ENCODE measurements at regions not wholly inside any gene's neighbourhood (a gene's known extent, or its start where the extent isn't known, plus 50 kb on each side); places are given as distances from the start of the nearest gene placed in this dataset.
"Not testable (repeated sequence)": the region's sequence is repeated elsewhere in the genome, so short reads cannot be mapped to it uniquely, and the experiment has no call there.

DNA sequence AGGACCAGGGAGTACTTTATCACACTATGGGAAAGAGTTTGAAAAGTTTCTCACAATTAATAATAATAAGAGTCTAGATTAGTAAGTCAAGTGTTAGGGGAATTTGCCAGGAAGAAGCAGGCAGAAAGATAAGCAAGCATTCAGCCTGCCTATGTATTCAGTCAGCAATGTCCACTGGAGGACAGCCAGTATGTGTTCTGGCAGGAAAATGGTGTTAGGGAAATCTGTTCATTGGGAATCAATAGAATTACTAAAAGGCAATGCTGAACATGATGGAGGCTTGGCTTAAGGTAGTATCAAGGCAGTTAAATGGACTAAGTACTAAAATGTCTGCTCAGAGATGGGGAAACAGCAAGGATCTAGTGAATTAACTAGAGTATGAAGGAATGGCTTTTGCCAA is 221.2 kb downstream of the PPP4R3C start:
- Mint-ChIP-seq H3K4me1 (no peaks in the 10 kb centered on the region), H3K27ac (no peak overlapping the region), H3K4me3 (no peak overlapping the region), H3K9me3 (ENCODE audit: insufficient read depth) (no peaks in the 10 kb centered on the region), H3K27me3 (no peaks in the 10 kb centered on the region)
- ChIA-PET CTCF (no interaction called here), POLR2A (no interaction called here)
- Histone ChIP-seq H3K9ac (ENCODE audit: low read length) (no peak overlapping the region), H3K4me1 (ENCODE audit: control insufficient read depth in 2 of 2, insufficient read depth in 2 of 2, low read length in 2 of 2) (no peaks in the 10 kb centered on the region), H4K20me1 (ENCODE audit: control insufficient read depth, insufficient read depth, low read length, poor library complexity, severe bottlenecking) (no peaks in the 10 kb centered on the region), H3K27ac (ENCODE audit: low read length in 2 of 2) (no peak overlapping the region), H3K79me2 (ENCODE audit: control insufficient read depth, insufficient read depth, low read length) (no peaks in the 10 kb centered on the region), H2AFZ (ENCODE audit: insufficient read depth, low read depth, low read length, poor library complexity, severe bottlenecking) (no peak overlapping the region), H3K36me3 (replicated peaks in 1 of 2; ENCODE audit: control extremely low read depth in 1 of 2, control insufficient read depth in 1 of 2, extremely low read depth in 1 of 2, insufficient read depth in 2 of 2, low read length in 1 of 2) (no peaks in the 10 kb centered on the region), H3K4me2 (replicated peaks; ENCODE audit: low read depth, low read length, poor library complexity, severe bottlenecking) (no peak overlapping the region), H3K4me3 (ENCODE audit: control extremely low read depth in 1 of 5, extremely low read depth in 1 of 5, insufficient read depth in 1 of 5, low read depth in 2 of 5, low read length in 4 of 5) (no peak overlapping the region), H3K27me3 (replicated peaks in 1 of 4; ENCODE audit: control extremely low read depth in 1 of 4, control insufficient read depth in 3 of 4, insufficient read depth in 4 of 4, low read length in 3 of 4) (no peaks in the 10 kb centered on the region), H3K9me3 (ENCODE audit: control extremely low read depth in 1 of 3, control insufficient read depth in 2 of 3, insufficient read depth in 1 of 3, low read length in 2 of 3) (peaks cover 0 to 6% (median 0%) of the 10 kb centered on the region in 3 donors)
- ATAC-seq (ENCODE audit: low read depth) (no peak), DNase-seq (no peak)
- intact Hi-C loops (cut with micrococcal nuclease): no loop called here
- TF ChIP-seq, protein P1, sequence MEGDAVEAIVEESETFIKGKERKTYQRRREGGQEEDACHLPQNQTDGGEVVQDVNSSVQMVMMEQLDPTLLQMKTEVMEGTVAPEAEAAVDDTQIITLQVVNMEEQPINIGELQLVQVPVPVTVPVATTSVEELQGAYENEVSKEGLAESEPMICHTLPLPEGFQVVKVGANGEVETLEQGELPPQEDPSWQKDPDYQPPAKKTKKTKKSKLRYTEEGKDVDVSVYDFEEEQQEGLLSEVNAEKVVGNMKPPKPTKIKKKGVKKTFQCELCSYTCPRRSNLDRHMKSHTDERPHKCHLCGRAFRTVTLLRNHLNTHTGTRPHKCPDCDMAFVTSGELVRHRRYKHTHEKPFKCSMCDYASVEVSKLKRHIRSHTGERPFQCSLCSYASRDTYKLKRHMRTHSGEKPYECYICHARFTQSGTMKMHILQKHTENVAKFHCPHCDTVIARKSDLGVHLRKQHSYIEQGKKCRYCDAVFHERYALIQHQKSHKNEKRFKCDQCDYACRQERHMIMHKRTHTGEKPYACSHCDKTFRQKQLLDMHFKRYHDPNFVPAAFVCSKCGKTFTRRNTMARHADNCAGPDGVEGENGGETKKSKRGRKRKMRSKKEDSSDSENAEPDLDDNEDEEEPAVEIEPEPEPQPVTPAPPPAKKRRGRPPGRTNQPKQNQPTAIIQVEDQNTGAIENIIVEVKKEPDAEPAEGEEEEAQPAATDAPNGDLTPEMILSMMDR (IDR thresholded peaks at IDR 0.05): no peak
- no peak for TF ChIP-seq EZH2 (IDR thresholded peaks at IDR 0.05; ENCODE audit: borderline replicate concordance, insufficient read depth, low read depth, low read length, poor library complexity, severe bottlenecking)

DNA sequence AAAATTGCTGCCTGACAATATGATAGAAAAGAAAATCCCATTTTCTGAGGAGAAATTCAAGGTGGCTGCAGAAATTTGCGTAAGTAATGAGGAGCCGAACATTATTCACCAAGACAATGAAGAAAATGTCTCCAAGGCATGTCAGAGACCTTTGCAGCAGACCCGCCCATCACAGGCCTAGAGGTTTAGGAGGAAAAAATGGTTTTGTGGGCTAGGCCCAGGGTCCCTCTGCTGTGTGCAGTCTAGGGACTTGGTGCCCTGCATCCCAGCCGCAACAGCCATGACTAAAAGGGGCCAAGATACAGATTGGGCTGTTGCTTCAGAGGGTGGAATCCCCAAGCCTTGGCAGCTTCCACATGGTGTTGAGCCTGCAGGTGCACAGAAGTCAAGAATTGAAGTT is 223.1 kb downstream of the PPP4R3C start:
- 100% methylated on average over 1 of the region's 4 CpGs for WGBS (ENCODE audit: insufficient coverage)
- H3K9me3 ChIP-seq (ENCODE audit: control extremely low read depth in 1 of 3, control insufficient read depth in 2 of 3, insufficient read depth in 1 of 3, low read length in 2 of 3); H3K79me2 ChIP-seq (ENCODE audit: control insufficient read depth, insufficient read depth, low read length); H3K9me3 Mint-ChIP-seq (ENCODE audit: insufficient read depth); H3K27ac Mint-ChIP-seq; ATAC-seq (ENCODE audit: low read depth); H3K27ac ChIP-seq (ENCODE audit: low read length in 2 of 2); H3K9ac ChIP-seq (ENCODE audit: low read length); DNase-seq; H3K4me1 Mint-ChIP-seq; H3K4me1 ChIP-seq (ENCODE audit: control insufficient read depth in 2 of 2, insufficient read depth in 2 of 2, low read length in 2 of 2); H3K27me3 Mint-ChIP-seq; H4K20me1 ChIP-seq (ENCODE audit: control insufficient read depth, insufficient read depth, low read length, poor library complexity, severe bottlenecking); H3K27me3 ChIP-seq (replicated peaks in 1 of 4; ENCODE audit: control extremely low read depth in 1 of 4, control insufficient read depth in 3 of 4, insufficient read depth in 4 of 4, low read length in 3 of 4); POLR2A ChIA-PET; H3K36me3 ChIP-seq (replicated peaks in 1 of 2; ENCODE audit: control extremely low read depth in 1 of 2, control insufficient read depth in 1 of 2, extremely low read depth in 1 of 2, insufficient read depth in 2 of 2, low read length in 1 of 2); H3K4me2 ChIP-seq (replicated peaks; ENCODE audit: low read depth, low read length, poor library complexity, severe bottlenecking); H3K4me3 ChIP-seq (ENCODE audit: control extremely low read depth in 1 of 5, extremely low read depth in 1 of 5, insufficient read depth in 1 of 5, low read depth in 2 of 5, low read length in 4 of 5); H2AFZ ChIP-seq (ENCODE audit: insufficient read depth, low read depth, low read length, poor library complexity, severe bottlenecking); CTCF ChIA-PET; H3K4me3 Mint-ChIP-seq; intact Hi-C loops (cut with micrococcal nuclease): not testable (repeated sequence)
